Skeletal muscle tissue (tissue), 3 donors: ENCODE measurements at regions not wholly inside any gene's neighbourhood (a gene's known extent, or its start where the extent isn't known, plus 50 kb on each side); places are given as distances from the start of the nearest gene placed in this dataset.

Source experiments
- H3K27ac ChIP-seq: one replicate; pipeline ENCODE4 v1.7.0; 2013; ENCODE audit warnings: mild to moderate bottlenecking, low read depth, low read length, inconsistent platforms
- H3K27me3 ChIP-seq, 3 donors: one replicate each; pipeline ENCODE4 v1.7.0; 2013; ENCODE audit warnings: low read length in 3 of 3; ENCODE audit not compliant: control insufficient read depth in 3 of 3, insufficient read depth in 3 of 3
- H3K36me3 ChIP-seq, 3 donors: one replicate each; pipeline ENCODE4 v1.7.0; 2013; ENCODE audit warnings: low read length in 3 of 3; ENCODE audit not compliant: control insufficient read depth in 3 of 3, insufficient read depth in 3 of 3
- H3K4me1 ChIP-seq, 3 donors: one replicate each; pipeline ENCODE4 v1.7.0; 2013; ENCODE audit warnings: low read length in 3 of 3, mild to moderate bottlenecking in 3 of 3; ENCODE audit not compliant: control insufficient read depth in 3 of 3, insufficient read depth in 3 of 3
- H3K4me3 ChIP-seq, 3 donors: one replicate each; pipeline ENCODE4 v1.7.0; 2013; ENCODE audit warnings: low read length in 3 of 3
- H3K9ac ChIP-seq, 3 donors: one replicate each; pipeline ENCODE4 v1.7.0; 2013; ENCODE audit warnings: low read length in 3 of 3, mild to moderate bottlenecking in 3 of 3, moderate library complexity in 2 of 3, low read depth in 1 of 3
- H3K9me3 ChIP-seq, 3 donors: one replicate each; pipeline ENCODE4 v1.7.0; 2013; ENCODE audit warnings: low read length in 3 of 3; ENCODE audit not compliant: control insufficient read depth in 3 of 3
- donor health status: Osteomylitis.

DNA sequence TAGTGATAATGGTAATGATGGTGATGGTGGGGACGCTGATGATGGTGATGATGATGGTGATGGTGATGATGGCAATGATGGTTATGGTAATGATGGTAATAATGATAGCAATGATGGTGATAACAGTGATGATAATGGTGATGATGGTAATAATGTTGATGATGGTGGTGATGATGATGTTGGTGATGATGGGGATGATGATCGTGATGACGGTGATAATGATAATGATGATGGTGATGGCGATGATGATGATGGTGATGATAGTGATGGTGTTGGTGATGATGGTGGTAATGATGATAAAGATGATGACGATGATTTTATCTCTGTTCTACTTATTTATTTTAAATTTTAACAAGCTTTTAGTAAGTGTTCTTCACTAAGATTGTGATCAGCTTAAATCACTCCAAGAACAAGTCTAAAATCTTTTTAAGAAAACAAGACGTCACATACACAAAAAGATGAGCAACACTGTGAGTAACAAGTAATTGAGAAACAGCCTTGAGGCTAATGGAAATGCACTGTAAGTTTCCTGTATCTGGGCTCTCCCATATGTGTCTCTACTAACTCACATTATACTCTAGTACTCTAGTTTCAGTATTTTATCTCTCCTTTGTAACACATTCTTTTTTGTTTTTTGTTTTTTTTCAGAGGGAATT lies 480.2 kb upstream of the PRKX start:
- Histone ChIP-seq H3K27me3 (no peaks in the 10 kb centered on the region), H3K36me3 (no peaks in the 10 kb centered on the region), H3K4me1 (no peaks in the 10 kb centered on the region), H3K4me3 (no peak overlapping the region), H3K9me3 (no peaks in the 10 kb centered on the region), H3K27ac (no peak overlapping the region), H3K9ac (no peak overlapping the region)

DNA sequence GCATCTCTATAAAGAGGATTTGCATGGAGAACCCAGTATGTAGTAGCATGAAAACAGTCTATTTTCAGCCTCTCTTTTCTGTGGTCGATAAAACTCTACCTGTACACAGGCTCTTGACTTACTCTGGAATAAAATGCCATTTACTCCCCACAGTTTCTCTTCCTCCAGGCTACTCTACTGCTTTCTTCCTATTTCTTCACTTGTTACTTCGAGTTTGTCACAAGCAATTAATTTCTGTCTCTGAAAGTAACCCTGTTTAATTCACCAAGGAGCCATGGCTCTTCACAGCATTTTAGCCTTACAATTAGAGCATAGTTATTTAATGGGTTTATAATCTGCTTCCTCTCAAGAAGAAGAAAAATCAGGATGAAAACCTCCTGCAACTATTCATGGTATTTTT lies 472.9 kb upstream of the PRKX start:
- H3K9me3 ChIP-seq = no peaks in the 10 kb centered on the region

DNA sequence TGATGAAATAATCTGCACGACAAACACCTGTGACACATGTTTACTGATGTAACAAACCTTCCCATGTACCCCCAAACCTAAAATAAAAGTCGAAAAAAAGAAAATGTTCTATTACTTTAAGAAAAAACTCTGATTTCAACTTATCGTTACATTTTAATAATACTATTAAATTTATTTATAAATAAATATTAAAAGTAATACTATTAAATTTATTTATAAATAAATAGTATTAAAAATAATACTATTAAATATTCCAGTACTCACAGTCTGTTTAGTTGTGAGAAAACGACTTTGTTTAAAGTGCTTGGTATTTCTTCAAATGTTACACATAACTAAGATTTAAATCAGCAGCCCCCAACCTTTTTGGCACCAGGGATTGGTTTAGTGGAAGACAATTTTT lies 471.6 kb upstream of the PRKX start:
- no peak overlapping the region for H3K4me3 ChIP-seq
- no peaks in the 10 kb centered on the region for H3K4me1 ChIP-seq
- no peak overlapping the region for H3K9ac ChIP-seq
- H3K27me3 ChIP-seq = no peaks in the 10 kb centered on the region
- H3K36me3 ChIP-seq = no peaks in the 10 kb centered on the region
- no peak overlapping the region for H3K27ac ChIP-seq
- H3K9me3 ChIP-seq = no peaks in the 10 kb centered on the region

More for the DNA sequence above, 472.9 kb upstream of the PRKX start:
- H3K27me3 ChIP-seq = no peaks in the 10 kb centered on the region
- no peaks in the 10 kb centered on the region for H3K36me3 ChIP-seq
- H3K9ac ChIP-seq = no peak overlapping the region
- no peaks in the 10 kb centered on the region for H3K4me1 ChIP-seq
- no peak overlapping the region for H3K27ac ChIP-seq
- no peak overlapping the region for H3K4me3 ChIP-seq

DNA sequence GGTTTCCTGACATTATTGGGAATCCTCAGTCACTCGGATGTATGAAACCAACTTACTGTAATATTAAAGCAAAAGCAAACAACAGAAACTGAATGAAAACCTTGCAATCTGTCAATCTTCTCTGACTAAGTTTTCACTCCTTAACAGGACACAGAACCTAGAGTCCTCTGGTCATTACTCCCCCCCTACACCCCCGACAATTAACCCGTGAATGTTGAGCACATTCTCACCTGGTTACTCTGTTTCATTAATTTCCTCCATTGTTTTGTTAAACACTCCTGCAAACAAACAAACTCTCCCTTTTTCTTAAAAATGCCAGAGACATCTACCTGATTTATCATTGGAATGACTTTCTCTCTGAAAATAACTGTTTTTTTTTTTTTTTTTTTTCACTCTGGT lies 469.0 kb upstream of the PRKX start:
- no peaks in the 10 kb centered on the region for H3K4me1 ChIP-seq
- no peak overlapping the region for H3K4me3 ChIP-seq
- no peak overlapping the region for H3K27ac ChIP-seq
- no peaks in the 10 kb centered on the region for H3K36me3 ChIP-seq
- no peak overlapping the region for H3K9ac ChIP-seq
- no peaks in the 10 kb centered on the region for H3K9me3 ChIP-seq
- no peaks in the 10 kb centered on the region for H3K27me3 ChIP-seq

DNA sequence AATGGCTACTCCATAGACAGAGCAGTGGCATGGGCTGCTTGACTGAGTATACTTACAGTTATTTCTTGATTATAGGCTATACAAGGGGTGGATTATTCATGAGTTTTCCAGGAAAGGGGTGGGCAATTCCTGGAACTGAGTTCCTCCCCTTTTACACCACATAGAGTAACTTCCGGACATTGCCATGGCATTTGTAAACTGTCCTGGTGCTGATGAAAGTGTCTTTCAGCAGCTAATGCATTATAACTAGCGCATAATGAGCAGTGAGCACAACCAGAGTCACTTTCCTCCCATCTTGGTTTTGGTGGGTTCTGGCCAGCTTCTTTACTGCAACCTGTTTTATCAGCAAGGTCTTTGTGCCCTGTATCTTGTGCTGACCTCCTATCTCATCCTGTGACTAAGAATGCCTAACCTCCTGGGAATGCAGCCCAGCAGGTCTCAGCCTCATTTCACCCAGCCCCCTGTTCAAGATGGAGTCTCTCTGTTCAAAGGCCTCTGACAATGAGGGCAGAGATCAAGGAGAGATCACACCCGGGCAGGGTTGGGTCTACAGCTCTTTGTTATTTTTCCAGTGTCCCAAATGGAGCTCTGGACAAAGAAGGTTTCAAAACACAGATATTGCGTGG lies 468.4 kb upstream of the PRKX start:
- Histone ChIP-seq H3K4me3 (no peak overlapping the region), H3K9me3 (no peaks in the 10 kb centered on the region), H3K4me1 (no peaks in the 10 kb centered on the region), H3K27me3 (no peaks in the 10 kb centered on the region), H3K36me3 (no peaks in the 10 kb centered on the region), H3K27ac (no peak overlapping the region), H3K9ac (no peak overlapping the region)

DNA sequence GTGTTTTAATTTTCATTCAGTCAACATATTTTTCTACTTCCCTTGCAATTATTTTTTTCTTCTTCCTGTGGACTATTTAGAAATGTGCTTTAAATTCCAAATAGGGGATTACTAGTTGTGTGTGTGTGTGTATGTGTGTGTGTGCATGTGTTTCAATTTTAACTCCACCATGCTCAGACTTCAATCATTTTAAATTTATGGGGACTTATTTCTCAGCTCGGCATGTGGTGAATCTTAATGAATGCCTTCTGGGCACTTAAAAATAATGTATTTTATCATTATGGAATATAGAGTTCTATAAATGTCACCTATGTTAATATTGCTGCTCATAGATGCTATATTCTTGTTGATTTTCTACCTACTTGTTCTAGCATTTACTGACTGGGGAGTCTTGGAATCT lies 465.6 kb upstream of the PRKX start:
- H3K9ac ChIP-seq = no peak overlapping the region
- no peak overlapping the region for H3K4me3 ChIP-seq
- no peak overlapping the region for H3K27ac ChIP-seq
- no peaks in the 10 kb centered on the region for H3K9me3 ChIP-seq
- no peaks in the 10 kb centered on the region for H3K4me1 ChIP-seq
- H3K27me3 ChIP-seq = no peaks in the 10 kb centered on the region
- H3K36me3 ChIP-seq = no peaks in the 10 kb centered on the region

DNA sequence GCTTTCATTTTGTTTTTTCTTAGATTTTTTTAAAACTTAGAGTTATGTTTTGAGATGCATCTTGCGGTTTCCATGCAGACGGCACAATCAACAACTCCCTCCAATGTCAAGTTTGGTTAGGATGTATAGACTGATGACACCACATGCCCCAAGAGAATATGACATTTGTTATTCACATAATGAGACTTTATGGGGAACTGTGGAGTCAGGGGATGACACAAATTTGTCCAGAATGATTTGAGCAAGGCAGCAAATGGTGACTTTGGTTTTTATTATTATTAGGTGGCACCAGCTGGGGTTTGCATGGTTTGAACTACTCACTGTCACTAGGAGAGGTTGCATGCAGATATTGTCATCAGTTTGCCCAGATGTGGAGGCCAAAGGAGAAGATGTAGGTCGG lies 461.8 kb upstream of the PRKX start:
- Histone ChIP-seq H3K9me3 (no peaks in the 10 kb centered on the region), H3K27ac (no peak overlapping the region), H3K36me3 (no peaks in the 10 kb centered on the region)

DNA sequence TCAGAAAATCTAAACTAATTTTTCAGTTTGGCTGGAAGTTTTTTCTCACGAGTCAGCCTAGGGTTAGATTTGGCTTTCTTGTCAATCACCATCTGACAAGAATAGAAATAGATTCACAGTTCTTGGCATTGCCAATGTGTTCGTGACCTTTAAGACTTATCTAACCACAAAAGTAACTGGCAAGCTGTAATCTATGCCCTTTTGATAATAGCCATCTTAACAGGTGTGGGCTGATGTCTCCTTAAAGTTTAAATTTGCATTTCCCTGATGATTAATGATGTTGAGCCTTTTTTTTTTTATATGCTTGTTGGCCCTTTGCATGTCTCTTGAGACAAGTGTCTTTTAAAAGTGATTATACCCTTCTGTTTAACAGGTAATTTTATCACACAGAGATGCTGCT lies 460.3 kb upstream of the PRKX start:
- Histone ChIP-seq H3K4me1 (no peaks in the 10 kb centered on the region), H3K27me3 (no peaks in the 10 kb centered on the region), H3K9me3 (no peaks in the 10 kb centered on the region), H3K36me3 (no peaks in the 10 kb centered on the region), H3K9ac (no peak overlapping the region), H3K4me3 (no peak overlapping the region), H3K27ac (no peak overlapping the region)

More for the DNA sequence above, 461.8 kb upstream of the PRKX start:
- Histone ChIP-seq H3K4me3 (no peak overlapping the region), H3K27me3 (no peaks in the 10 kb centered on the region), H3K9ac (no peak overlapping the region), H3K4me1 (no peaks in the 10 kb centered on the region)

DNA sequence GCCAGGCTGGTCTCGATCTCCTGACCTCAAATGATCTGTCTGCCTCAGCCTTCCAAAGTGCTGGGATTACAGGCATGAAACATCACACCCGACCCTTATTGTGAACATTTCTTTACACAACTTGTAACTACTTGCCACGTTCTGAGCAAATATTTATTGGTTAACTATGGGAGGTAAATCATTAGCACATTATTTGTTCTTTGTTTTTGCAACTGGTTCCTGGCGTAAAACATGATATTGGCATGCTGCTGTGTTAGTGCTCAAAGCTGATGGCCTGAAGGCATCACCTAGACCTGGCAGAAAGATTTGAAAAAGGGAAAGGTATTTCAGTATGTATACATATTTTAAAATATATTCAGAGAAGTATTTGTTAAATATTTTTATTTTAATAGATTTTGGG lies 438.3 kb upstream of the PRKX start:
- no peaks in the 10 kb centered on the region for H3K36me3 ChIP-seq
- no peak overlapping the region for H3K27ac ChIP-seq
- no peak overlapping the region for H3K9ac ChIP-seq
- no peaks in the 10 kb centered on the region for H3K27me3 ChIP-seq
- no peak overlapping the region for H3K4me3 ChIP-seq
- no peaks in the 10 kb centered on the region for H3K4me1 ChIP-seq
- peaks cover 0 to 2% (median 0%) of the 10 kb centered on the region in 3 donors for H3K9me3 ChIP-seq

DNA sequence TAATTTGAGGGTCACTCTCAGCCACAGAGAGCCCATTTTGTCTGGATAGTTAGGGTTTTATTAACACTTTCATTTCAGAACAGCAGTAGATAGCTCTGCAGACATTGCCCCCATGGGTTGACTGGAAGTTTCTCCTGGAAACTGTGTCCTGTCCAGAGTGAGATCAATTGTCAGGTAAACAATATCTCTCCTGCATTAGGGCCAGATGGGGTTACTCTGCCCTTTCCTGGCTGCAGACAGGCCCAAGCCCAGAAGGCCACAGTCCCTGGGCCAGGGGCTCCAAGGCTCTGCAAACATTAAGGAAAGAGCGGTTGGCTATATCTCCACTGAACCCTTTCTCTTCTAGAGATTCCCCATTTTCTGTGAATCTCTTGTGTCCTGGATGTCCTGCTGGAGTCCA lies 436.8 kb upstream of the PRKX start:
- no peaks in the 10 kb centered on the region for H3K4me1 ChIP-seq
- no peaks in the 10 kb centered on the region for H3K27me3 ChIP-seq
- H3K36me3 ChIP-seq = no peaks in the 10 kb centered on the region
- no peak overlapping the region for H3K27ac ChIP-seq
- no peak overlapping the region for H3K9ac ChIP-seq
- H3K9me3 ChIP-seq = peaks cover 0 to 2% (median 0%) of the 10 kb centered on the region in 3 donors
- no peak overlapping the region for H3K4me3 ChIP-seq
